ENCODE measurements at regions not wholly inside any gene's neighbourhood (a gene's known extent, or its start where the extent isn't known, plus 50 kb on each side); places are given as distances from the start of the nearest gene placed in this dataset.

- TF ChIP-seq CTCF (IDR thresholded peaks at IDR 0.05; ENCODE audit: extremely low read depth in 1 of 2, insufficient read depth in 1 of 2, low read depth in 1 of 2, low read length in 2 of 2) (no peak), POLR2AphosphoS5 (IDR thresholded peaks at IDR 0.05; ENCODE audit: insufficient read depth, low read depth, low read length) (no peak), JUN (IDR thresholded peaks at IDR 0.05; ENCODE audit: borderline replicate concordance, insufficient read depth, insufficient read length, low read depth) (no peak), MYC (IDR thresholded peaks at IDR 0.05; ENCODE audit: low read depth, low read length) (no peak), GATA2 (IDR thresholded peaks at IDR 0.05; ENCODE audit: insufficient read depth, insufficient read length, low read depth, low read length) (no peak), POLR2A (IDR thresholded peaks at IDR 0.05; ENCODE audit: low read depth, low read length) (no peak), MAX (IDR thresholded peaks at IDR 0.05; ENCODE audit: insufficient read depth, insufficient read length) (no peak)
Observed at GRCh38 chr12:43169115-43169681, 382.8 kb downstream of the ADAMTS20 start.

Data from endothelial cell of umbilical vein (primary cell).